GF-D8 (cell line): ENCODE measurements at regions not wholly inside any gene's neighbourhood (a gene's known extent, or its start where the extent isn't known, plus 50 kb on each side); places are given as distances from the start of the nearest gene placed in this dataset.

Experiments used
- DNase-seq: peaks from one replicate; lab custom pipeline; 2025; lab: John Stamatoyannopoulos, UW

DNA sequence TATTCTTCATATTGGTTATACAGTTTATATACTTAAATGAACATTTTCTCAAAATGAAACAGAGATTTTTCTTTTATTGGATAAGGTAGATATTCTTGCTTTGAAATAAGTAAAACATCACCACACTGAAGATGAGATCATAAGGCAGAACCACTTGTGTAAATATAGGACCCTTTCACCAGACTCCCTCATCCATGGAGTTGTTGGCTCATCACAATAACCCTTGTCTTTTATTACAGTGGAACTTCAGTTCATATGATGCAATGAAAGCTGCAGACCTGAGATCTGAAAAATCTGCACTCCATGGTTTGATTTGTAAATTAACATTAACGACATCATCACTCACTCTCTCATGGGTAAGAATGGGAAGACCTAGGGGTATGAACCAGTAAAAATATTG is 51.9 kb upstream of the DBX2 start:
- no peak for DNase-seq

- no peak for DNase-seq
Measured at GRCh38 chr12:45105996-45106395, 55.1 kb upstream of the DBX2 start.

- DNase-seq: no peak
Measured at GRCh38 chr12:45112306-45112705, 61.4 kb upstream of the DBX2 start.

- no peak for DNase-seq
Measured at GRCh38 chr12:45121224-45121623, 70.3 kb upstream of the DBX2 start.

GRCh38 chr12:45122768-45123380 is 72.0 kb upstream of the DBX2 start:
- DNase-seq: no peak

DNA sequence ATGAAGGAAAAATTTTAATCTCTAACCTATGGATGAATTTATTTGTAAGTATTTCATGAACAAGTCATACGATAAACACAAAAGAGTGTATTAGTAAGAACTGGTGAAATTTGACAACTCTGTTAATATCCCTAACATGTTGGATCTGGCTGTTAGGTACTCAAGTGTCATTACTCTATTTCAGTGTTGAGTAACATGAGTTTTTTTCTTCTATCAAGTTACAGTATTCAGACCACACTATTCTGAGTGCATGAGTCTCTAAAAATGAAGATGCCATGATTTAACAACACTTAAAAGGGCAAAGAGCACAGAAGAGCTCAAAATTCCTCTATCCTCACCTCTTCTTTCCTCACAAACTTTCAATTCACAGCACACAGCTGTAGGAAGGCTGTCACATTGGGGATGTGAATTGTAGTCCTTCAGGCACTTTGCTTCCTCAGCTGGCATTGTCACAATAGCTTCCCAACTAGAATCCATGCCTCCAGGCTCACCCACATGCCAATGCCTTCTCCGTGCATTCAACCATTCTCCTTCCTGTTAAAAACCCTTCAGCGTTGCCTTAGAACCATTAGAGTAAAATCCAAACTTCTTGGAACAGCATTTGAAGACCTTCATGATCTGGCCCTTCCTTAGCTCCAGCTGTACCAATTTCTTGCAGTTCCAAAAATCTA is 73.7 kb upstream of the DBX2 start:
- no peak for DNase-seq

DNA sequence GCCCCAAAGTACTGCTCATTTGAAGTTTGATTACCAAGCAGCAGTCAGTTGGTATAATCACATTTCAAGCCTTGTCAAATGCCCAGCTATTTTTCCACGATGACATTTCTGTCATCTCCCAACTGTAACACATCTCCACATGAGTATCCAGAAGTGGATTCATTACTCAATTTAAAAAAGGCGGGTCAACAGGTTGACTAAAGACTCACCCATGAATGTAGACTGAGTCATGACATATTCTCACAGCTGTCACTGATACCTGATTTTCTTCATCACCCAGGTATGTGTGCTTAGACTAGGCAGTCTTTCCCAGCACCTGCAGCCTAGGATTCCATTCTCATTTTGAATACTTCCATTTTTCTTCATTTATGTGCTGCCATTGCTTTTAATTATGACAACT is 75.1 kb upstream of the DBX2 start:
- no peak for DNase-seq

GRCh38 chr12:45128637-45129036 is 77.7 kb upstream of the DBX2 start:
- DNase-seq: no peak

- peak; percentile 5 for DNase-seq
Measured at GRCh38 chr12:45130881-45131281, 80.0 kb upstream of the DBX2 start.

DNA sequence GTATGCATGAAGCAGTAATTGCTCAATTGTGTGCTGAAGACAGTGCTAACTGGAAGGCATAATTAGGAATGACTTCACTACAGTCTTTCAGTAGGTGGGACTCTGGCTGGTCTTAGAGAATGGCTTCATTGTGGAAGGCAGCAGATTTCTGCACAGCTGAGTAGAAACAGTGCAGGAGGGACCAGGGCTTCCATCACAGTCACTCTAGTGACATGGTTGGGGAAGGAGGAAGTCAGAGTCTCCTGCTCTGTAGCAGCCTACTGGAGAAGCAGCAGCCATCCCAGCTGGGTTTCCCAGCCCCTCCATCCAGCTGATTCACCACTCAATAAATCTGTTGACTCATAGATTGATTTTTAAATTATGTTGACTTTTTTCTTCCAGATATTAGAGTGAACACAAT is 80.6 kb upstream of the DBX2 start:
- no peak for DNase-seq

GRCh38 chr12:45138609-45139008 is 77.3 kb upstream of the ANO6 start:
- DNase-seq: no peak

DNA sequence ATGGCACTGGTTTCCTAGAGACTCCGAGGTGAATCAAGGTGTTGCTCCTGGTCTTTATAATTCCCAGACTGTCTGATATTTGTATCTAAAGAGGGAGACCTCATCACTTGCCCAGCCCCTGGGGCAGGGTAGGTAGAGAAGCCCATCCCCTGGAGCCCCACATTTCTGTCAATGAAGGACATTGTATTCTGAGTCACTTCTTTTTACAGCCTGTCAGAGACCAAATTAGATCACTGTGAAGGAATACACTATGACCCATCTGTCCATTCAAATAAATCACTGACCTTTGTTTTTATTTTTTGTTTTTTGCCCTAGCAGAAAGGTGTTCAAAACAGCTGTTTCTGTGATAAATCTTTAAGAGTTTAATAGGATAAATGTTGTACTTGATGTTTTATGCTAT is 67.9 kb upstream of the ANO6 start:
- DNase-seq: no peak

DNA sequence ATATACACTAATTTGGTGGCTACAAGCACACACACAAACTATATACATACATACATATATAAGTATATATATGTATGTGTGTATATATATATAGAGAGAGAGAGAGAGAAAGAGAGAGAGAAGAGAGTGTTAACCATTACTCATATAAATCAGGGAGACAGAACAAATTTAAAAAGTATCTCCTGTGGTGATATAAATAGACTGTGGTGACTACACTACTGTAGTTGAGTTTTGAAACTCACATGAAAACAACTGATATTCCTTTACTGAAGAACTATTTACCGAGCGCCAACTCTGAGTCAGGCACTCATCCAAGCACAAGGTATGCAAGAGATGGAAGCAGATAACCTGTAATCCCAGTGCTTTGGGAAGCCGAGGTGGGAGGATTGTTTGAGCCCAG is 67.3 kb upstream of the ANO6 start:
- DNase-seq: no peak

- no peak for DNase-seq
Measured at GRCh38 chr12:45165284-45165683, 50.6 kb upstream of the ANO6 start.

GRCh38 chr12:45166056-45166455 is 49.8 kb upstream of the ANO6 start:
- no peak for DNase-seq
